ENCODE measurements at regions not wholly inside any gene's neighbourhood (a gene's known extent, or its start where the extent isn't known, plus 50 kb on each side); places are given as distances from the start of the nearest gene placed in this dataset.
"Not testable (repeated sequence)": the region's sequence is repeated elsewhere in the genome, so short reads cannot be mapped to it uniquely, and the experiment has no call there.

DNA sequence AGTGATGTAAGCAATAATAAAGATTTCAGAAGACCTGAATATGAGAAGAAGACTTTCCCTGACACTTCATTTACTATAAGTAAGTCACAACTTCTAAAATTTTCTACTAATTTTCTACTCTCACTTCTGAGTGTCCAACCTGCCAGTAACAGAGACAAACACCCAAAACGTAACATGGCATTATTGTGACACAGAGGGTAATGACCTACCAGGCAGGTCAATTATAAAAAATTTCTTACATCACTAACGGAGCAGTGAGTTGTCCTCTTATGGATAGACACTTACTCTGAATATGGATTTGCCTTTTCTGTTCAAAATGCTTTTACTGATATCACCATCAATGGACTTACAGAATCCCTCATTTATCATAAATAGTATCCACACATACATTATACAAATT lies 405.9 kb upstream of the MAGEB16 start:
- no peak for DNase-seq (ENCODE audit: low read depth)

DNA sequence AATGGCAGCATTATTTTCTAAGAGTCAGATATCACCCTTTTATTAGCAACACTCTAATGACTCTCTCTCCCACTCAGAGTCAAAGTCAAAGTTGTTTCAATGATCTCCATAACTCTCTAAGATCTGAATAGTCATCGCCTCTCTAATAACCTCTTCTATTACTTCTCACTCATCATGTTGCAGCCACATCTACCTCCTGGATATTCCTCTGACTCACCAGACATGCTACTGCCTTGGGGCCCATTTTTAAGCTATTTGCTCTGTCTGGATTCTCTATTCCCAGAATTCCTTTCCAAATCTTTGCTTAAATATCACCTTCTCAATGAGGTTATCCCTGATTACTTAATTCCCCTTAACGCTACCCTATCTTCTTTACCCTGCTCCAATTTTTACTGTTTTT lies 391.8 kb upstream of the MAGEB16 start:
- DNase-seq (ENCODE audit: low read depth): peak; percentile 32

DNA sequence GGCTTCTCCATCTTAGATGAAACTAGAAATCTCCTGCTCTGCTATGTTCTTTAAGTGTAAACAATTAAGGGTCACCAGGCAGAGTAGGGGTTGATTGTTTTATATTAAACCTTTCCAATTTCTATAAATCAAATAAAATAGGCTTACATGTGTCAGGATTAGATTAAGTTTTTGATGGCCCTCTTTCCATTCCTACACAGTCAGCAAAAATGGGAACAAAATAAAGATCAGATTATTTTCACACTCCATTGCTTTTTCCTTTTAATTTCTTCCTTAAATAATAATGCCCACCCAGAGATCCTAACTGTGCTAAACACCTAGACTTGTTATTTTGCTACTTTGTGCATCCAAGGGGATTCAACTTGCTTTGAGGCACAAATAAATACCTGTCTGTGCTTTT lies 381.4 kb upstream of the MAGEB16 start:
- DNase-seq (ENCODE audit: low read depth): no peak

DNA sequence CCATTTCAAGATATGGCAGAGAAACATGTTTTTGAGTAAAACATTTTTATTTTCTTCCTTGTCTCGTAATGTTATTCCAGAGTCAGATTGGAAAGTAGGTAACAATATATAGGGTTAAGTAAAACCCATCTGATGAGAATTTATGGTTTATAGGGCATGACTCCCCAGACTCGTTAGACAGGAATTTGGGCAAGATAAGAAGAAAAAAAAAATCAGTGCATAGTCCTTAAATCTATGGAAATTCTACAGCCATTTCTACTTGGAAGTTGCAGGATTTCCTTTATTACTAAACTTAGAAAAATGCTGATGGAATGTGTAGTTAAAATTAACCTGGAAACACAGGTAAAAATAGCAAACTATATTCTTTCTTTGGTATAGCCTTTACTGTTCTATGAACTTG lies 366.1 kb upstream of the MAGEB16 start:
- no peak for DNase-seq (ENCODE audit: low read depth)

DNA sequence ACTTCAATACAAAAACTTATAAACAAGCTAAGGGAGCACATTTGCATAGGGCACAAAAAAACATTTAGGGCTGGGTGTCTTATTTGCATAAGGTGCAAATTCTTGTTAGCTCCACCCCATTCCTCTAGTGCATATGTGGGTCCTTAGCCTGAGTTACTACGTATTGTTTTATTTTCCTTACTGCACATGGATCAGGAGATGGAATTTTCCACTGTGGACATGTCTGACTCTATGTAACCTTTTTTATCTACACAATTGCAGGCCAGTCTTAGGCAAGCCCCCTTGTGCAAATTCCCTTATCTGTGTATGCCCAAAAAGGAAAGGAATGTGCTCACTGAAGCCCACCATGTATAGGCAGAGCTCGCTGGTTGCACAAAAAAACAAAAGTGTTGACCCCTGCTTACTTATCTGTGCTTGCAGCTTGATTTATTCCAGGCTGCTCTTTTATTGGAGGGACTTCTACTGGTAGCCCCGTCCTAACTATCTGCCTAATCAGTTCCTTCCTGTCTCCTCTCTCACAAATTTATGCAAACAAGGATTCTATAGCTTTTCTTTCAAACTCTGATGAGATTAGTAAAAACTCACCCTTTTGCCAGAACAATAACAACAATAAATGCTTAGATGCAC lies 359.0 kb upstream of the MAGEB16 start:
- no peak for DNase-seq (ENCODE audit: low read depth)

DNA sequence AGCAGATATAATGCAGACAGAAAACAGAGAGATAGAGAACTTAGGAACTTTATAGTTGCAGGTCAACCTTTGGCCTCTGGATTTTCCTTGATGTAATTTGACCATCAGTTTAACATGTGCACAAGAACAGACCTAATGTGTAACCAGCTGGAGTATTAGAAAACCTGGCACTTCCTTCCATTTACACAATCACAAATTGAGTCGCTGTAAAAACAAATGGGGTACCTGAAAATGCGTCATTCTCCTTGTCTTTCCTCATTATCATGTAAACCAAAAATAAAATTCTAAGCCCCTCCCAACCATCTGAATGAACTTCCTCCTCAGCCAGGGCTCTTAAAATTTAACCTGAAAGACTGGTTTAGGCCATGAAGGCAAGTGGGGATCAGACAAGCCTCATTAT lies 358.4 kb upstream of the MAGEB16 start:
- DNase-seq (ENCODE audit: low read depth): peak; percentile 88

DNA sequence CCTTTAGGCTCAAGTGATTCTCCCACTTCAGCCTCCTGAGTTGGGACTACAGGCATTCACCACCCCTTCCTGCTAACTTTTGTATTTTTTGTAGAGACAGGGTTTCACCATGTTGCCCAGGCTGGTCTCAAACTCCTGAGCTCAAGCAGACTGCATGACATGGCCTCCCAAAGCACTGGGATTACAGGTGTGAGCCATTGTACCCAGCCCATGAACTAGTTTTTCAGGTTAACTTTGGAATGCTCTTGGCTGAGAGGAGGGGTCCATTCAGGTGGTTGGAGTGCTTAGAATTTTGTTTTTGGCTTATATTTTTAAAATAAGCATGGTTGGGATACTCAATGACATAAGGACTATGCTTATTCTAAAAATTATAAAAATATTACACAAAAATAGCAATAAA lies 355.7 kb upstream of the MAGEB16 start:
- DNase-seq (ENCODE audit: low read depth): no peak

DNA sequence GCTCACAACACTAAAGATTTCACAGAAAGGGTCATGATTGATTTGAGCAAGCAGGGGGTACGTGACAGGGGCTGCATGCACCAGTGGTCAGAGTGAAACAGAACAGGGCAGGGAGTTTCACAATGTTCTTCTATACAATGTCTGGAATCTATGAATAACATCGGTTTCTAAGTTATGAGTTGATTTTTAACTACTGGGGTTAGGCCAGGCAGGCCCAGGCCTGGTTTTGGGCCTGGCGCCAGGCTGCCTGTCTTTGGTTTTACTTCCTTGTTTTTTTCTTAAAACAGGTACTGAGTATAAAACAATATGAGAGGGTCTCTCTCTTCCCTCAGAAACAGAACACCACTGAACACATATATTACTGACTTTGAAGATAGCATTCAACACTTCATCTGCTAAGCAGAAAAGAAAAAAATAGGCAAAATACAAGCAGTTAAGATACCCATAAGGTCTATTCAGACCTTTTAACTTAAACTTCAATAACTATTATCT lies 355.0 kb upstream of the MAGEB16 start:
- peak; percentile 83 for DNase-seq (ENCODE audit: low read depth)

DNA sequence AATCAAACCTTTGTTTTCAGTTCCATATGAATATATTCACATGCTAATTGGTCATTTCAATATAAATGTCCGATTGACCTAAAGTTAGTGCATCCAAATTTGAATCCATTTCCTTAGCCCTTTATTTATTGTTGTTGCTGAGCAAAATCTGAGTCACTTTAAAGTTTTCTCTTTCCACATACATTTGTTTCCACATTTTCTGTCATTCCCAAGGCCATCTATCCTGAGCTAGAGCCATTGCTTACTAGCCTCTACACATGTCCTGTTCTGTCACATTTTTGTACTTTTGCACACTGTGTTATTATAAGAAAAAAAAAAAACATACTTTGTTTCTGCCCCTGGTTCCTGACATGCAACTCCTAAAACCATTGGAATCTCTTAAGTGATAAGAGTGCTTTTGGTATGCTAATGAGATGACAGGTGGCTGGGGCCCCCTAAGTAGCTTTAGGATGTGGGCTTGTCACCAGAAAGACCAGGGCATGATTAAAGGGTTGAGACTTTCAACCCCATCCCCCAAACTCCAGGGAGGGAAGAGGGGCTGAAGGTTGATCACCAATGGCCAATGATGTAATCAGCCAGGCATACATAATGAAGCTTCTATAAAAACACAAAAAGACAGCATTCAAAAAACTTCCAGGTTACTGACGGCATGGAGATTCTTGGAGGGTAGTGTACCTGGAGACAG lies 353.3 kb upstream of the MAGEB16 start:
- no peak for DNase-seq (ENCODE audit: low read depth)

DNA sequence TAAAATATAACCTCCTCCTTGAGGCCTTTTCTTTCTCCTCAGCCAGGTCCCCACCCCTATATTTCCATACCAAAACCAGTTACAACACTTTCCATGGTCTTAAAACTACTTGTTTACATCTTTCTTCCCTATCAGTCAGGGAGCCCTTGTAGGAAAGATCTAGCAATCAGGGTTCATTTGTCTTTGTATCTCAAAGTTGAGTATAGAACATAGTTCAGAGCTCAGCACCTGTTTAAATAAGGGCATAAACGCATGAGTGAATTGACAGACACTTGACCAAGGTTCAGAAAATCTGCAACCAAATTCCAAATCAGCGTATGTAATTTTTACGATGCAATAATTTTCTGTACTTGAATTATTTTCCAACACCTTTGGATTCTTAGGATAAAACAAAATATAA lies 352.2 kb upstream of the MAGEB16 start:
- DNase-seq (ENCODE audit: low read depth): no peak

DNA sequence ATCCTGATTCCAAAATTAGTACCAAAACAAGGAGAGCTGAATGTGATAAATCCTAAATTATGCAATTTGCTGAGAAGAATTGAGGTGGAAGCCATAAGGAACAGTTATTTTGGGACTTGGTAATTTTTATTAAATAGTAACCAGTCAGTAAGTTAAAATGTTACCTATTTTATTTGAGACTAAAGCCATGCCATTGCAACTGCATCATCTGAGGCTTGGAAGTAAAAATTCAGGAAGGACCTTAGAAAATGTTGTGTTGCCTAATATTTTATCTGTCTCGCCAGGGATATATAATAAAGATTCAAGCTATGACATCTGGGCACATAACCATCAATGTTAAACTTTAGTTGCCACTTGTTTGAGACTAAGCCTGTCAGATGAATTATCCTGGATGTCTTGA lies 341.3 kb upstream of the MAGEB16 start:
- DNase-seq (ENCODE audit: low read depth): peak; percentile 85

DNA sequence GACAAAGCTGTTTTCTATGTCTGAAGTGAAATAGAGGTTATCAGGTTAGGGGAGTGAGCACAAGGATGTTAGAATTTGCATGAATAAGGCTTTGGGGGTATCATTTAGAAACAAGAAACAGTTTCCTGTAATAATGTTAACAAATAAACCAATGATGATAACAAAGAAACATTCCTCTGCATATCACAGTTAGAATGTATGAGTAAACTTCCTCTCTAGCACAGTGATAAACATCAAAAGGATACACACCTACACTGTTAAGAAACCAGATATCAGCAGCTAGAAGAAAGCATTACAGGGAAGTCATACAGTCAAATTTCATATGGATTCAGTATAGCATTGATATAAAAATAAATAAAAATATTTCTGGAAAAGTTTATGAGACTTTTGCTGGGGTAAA lies 340.0 kb upstream of the MAGEB16 start:
- DNase-seq (ENCODE audit: low read depth): peak; percentile 34

DNA sequence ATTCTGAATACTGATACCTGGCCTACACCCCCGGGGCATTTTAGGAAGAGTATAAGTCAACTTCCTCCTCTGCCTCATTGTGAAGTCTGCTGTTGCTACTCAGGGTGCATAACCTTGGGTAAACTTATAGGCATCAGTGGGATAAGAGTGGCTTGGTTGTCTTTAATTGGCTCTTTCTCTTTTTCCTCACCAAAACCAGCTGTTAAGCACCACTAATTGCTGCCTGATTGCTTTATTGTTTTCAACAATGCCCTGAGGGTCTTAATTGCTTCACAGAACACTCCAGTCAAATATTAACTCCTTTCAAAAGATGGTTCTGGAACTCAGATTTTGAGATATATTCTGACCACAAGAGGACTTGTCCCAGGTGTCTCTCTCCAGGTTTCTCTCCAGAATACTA lies 337.0 kb upstream of the MAGEB16 start:
- DNase-seq (ENCODE audit: low read depth): peak; percentile 58

DNA sequence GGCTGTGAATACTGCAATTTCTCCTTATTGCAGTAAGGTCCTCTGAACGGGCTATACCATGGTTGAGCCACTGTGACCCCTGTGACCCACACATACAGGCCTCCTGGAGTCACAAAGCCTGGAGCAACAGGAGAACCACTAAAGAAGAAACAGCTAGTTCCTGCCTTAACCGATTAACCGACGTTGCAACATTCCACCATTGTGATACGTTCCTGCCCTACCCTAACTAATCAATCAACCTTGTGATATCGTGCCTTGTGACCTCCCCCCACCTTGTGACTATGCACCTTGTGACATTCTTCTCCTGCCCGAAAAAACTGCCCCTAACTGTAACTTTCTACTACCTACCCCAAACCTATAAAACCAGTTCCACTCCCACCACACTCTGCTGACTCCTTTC lies 301.5 kb upstream of the MAGEB16 start:
- DNase-seq (ENCODE audit: low read depth): not testable (repeated sequence)

DNA sequence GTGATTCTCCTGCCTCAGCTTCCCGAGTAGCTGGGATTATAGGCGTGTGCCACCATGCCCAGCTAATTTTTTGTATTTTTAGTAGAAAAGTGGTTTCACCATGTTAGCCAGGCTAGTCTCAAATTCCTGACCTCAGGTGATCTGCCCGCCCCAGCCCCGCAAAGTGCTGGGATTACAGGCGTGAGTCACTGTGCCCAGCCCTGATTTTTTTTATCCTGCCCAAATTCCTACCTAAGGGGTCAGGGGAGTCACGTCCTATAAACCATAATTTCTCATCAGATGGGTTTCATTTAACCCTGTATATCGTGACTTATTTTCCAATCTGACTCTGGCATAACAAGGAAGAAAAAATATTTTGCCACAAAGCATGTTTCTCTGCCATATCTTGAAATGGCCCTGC lies 300.7 kb upstream of the MAGEB16 start:
- DNase-seq (ENCODE audit: low read depth): not testable (repeated sequence)

DNA sequence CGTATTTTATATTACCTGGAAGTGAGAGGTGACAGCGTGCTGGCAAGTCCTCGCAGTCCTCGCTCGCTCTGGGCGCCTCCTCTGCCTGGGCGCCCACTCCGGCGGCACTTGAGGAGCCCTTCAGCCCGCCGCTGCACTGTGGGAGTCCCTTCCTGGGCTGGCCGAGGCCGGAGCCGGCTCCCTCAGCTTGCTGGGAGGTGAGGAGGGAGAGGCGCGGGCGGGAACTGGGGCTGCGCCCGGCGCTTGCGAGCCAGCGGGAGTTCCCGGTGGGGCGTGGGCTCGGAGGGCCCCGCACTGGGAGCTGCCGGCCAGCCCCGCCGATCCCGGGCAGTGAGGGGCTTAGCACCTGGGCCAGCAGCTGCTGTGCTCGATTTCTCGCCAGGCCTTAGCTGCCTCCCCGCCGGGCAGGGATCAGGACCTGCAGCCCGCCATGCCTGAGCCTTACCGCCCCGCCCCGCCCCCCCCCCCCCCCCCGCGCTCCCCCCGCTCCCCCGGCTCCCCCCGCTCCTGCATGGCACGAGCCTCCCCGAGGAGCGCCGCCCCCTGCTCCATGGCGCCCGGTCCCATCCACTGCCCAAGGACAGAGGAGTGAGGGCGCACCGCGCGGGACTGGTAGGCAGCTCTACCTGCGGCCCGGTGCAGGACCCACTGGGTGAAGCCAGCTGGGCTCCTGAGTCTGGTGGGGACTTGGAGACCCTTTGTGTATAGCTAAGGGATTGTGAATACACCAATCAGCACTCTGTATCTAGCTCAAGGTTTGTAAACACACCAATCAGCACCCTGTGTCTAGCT lies 298.9 kb upstream of the MAGEB16 start:
- no peak for DNase-seq (ENCODE audit: low read depth)

DNA sequence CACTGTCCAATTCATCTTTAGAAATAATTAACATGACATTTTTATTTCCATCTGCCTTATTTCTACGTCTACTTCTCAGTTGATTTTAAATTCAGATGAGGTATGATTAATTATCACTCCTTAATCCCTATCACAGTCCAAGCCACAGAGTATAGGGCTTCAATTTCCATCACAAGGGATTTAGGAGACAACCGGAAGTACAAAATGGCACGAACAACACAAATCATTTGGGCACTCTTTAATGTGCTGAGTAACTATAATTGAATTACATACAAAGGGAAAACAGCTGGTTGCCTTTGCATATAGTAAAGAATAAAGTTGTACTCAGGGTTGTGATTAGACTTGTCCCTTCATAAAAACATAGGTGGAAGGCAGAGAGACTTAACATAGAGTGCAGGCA lies 290.4 kb upstream of the MAGEB16 start:
- DNase-seq (ENCODE audit: low read depth): no peak

DNA sequence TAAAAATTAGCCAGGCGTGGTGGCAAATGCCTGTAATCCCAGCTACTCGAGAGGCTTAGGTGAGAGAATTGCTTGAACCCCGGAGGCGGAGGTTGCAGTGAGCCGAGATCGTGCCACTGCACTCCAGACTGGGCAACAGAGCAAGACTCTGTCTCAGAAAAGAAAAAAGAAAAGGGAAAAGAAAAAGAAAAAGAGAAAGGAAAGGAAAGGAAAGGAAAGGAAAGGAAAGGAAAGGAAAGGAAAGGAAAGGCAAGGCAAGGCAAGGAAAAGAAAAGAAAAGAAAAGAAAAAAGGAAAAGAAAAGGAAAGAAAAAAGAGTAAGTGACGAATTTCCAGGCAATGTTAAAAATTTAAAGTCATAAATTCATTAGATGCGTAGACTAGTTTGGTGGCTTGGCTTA lies 250.1 kb upstream of the MAGEB16 start:
- DNase-seq (ENCODE audit: low read depth): not testable (repeated sequence)

DNA sequence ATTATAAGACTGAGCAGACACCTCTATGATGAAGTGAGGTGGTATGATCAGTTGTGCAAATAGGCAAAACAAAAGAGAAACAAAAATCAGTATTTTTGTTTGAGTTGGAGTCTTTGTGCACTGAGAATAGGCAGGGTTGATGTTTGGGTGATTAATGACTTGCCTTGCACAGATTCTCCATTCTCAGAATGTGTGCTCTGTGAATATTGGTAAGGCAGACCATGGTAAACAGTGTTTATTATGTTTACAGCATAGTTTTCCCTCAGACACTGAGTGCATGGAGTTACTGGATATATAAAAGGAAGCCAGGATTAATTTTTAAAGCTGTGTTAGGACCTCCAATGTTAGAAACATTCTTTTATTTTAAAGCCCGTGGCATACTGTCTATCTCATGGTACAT lies 240.2 kb upstream of the MAGEB16 start:
- no peak for DNase-seq (ENCODE audit: low read depth)

DNA sequence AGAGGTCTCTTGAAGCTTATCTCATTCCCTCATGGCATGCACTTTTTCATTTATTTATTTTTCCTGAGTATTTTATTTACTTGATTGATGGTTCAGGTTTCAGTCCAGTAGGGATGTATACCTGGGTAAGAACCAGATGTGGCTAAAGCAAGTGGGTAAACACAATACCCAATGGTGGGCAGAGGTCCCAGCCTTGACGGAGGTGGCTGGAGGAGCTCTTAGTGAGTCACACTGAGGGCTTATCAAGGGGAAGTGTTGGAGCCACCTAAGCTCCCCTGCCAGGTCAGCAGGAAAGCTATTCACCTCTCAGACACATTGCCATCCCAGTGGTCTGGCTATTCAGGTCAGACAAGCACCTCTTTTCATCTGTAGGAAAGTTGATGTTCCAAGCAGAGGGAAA lies 236.2 kb upstream of the MAGEB16 start:
- DNase-seq (ENCODE audit: low read depth): no peak

DNA sequence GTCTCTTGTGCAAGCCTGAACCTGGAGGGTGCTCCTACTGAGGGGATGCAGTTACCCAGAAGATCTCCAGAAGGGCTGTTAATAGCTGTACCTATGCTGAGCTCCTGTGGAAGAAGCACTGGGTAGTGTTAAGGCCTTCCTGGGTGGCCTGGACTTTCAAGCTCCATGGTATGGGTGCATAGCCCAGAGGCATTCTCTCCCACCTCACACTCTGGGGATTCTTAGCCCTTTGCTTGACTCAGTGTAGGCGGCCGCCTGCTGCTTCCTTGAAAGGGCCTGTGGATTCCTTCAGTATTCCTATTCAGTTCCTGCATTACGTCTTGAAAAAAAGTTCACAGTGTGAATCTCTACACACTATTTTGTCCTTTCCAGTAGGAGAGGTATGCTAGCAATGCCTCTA lies 235.7 kb upstream of the MAGEB16 start:
- DNase-seq (ENCODE audit: low read depth): no peak

DNA sequence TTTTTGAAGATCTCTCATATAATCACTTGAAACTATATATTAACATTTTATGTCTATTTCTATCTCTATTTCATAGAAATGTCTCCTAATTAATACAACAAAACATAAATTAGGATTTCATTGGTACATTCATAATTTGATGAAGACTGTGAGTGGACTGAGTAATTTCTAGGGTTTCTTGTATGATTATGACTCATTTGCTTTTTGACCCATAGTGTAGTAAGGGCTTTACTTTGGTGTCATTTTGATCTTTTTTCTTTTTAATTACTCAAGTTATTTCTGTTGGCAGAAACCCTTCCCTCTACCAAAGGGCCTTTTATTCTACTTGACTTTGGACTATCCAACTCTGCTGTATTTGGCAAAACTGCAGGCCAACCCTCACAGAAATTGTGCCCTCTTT lies 207.9 kb upstream of the MAGEB16 start:
- no peak for DNase-seq (ENCODE audit: low read depth)

DNA sequence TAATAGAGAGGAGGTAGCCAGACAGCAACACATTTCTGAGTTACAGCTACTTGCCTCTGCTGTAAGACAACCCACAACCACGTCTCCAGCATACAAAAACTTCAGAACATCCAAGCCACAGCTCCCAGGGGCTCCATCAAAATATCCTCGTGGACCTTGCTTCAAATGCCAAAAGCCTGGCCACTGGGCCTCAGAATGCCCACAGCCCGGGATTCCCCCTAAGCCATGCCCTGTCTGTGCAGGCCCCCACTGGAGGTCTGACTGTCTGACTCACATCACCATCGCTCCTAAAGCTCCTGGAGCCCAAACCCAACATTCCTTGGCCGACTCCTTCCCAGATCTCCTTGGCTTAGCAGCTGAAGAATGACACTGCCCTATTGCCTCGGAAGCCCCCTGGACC lies 186.6 kb upstream of the MAGEB16 start:
- not testable (repeated sequence) for DNase-seq (ENCODE audit: low read depth)
